NB4 (cell line): ENCODE measurements at regions not wholly inside any gene's neighbourhood (a gene's known extent, or its start where the extent isn't known, plus 50 kb on each side); places are given as distances from the start of the nearest gene placed in this dataset.

Experiments
- MAX ChIP-seq: IDR thresholded peaks from 2 replicates; pipeline ENCODE4 v1.6.1; 2011; ENCODE audit warnings: low read depth, low read length
- POLR2A ChIP-seq: IDR thresholded peaks from 2 replicates; pipeline ENCODE4 v1.6.1; 2011; ENCODE audit warnings: mild to moderate bottlenecking; ENCODE audit not compliant: insufficient read length; ENCODE audit errors: extremely low read depth
- TF ChIP-seq, protein P1 (sequence below): IDR thresholded peaks from one replicate; pipeline ENCODE4 v1.5.1; 2012; ENCODE audit warnings: low read depth, low read length

DNA sequence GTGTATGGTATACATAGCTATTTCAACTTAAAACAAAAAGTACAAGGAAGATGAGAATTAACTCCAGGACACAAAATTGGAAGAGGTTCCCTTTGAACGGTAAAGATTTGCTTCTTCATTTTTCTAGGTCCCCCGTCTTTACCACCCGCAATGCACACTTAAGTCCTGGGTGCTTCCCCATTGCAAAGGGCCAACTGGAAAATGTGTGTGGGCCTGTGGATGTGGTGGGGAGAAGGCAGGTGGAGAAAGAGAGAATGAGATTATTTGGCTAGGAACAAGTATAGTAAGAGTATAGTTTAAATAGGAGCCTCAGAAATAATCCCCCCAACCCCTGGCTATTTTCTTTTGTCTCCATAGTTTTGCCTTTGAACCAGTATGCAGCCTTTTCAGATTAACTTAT, 115.4 kb downstream of the HLX start:
- TF ChIP-seq, protein P1, sequence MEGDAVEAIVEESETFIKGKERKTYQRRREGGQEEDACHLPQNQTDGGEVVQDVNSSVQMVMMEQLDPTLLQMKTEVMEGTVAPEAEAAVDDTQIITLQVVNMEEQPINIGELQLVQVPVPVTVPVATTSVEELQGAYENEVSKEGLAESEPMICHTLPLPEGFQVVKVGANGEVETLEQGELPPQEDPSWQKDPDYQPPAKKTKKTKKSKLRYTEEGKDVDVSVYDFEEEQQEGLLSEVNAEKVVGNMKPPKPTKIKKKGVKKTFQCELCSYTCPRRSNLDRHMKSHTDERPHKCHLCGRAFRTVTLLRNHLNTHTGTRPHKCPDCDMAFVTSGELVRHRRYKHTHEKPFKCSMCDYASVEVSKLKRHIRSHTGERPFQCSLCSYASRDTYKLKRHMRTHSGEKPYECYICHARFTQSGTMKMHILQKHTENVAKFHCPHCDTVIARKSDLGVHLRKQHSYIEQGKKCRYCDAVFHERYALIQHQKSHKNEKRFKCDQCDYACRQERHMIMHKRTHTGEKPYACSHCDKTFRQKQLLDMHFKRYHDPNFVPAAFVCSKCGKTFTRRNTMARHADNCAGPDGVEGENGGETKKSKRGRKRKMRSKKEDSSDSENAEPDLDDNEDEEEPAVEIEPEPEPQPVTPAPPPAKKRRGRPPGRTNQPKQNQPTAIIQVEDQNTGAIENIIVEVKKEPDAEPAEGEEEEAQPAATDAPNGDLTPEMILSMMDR, result no peak
- TF ChIP-seq POLR2A (no peak), MAX (no peak)
